NCI-H748 treated with DMSO at 0.1 percent for 48 hours (cell line): ENCODE measurements at regions not wholly inside any gene's neighbourhood (a gene's known extent, or its start where the extent isn't known, plus 50 kb on each side); places are given as distances from the start of the nearest gene placed in this dataset.

Experiments
- DNase-seq: peaks from one replicate; lab custom pipeline; 2025; lab: John Stamatoyannopoulos, UW

GRCh38 chr13:53507741-53508140 lies 479.1 kb downstream of the OLFM4 start:
- DNase-seq, result no peak

DNA sequence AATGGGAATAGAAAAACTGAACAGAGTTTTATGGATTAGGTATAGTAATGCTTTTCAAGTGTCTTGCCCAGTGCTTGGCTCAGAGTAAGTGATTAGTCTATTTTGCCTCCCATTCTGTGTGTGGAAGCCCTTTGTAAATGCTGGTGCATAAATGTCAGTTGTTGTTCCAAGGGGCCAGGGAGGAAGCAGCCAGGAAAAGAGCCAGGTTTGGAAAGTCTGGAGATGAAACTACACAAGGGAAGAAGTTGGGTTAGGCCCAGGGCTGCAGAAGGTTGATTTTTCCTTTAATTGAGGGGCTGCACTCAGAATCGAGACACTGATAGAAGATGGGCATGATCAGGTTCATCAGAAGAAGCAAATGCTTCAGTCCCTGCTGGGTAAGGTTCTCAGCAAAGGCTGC lies 484.0 kb downstream of the OLFM4 start:
- DNase-seq, result no peak

DNA sequence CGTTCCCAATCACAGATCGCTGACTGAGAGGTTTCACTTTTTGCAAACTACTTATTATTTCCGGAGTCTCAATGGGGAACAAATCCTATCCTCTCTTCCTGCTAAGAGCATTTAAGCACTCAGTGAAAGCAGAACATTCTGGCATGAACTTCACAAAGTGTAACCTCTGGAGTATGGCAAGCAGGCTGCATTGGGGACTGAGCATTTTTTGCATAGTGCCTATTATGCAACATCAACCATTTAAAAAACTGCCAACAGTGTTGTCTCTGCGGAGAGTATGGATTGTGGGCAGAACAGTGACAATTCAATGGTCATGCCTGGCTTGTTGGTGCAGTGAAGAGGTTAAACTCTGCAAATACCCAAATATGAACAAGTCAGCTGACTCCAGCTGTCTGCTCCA lies 484.6 kb downstream of the OLFM4 start:
- DNase-seq, result no peak

GRCh38 chr13:53520132-53520531 lies 491.5 kb downstream of the OLFM4 start:
- no peak for DNase-seq

GRCh38 chr13:53522034-53522433 lies 493.4 kb downstream of the OLFM4 start:
- no peak for DNase-seq

DNA sequence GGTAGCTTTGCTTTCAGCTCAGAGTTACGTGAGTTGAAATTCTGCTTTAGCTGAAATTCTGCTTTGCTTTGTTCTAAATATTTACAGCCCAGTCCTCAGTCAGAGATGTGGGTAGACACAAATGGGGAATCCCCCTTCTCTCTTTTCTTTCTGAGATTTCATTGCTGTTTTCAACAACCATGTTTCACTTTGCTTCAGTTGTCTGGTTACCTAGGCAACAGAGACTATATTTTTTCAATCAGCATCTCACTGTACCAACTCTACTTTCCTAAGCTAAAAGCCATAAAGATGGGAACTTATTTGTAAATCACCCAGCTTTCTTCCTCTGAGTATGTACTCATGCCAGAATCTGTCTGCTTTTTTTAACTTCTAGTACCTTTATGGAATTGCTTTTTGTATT lies 509.0 kb downstream of the OLFM4 start:
- DNase-seq, result no peak

GRCh38 chr13:53545340-53545941 lies 516.8 kb downstream of the OLFM4 start:
- no peak for DNase-seq

- DNase-seq, result no peak
Measured at GRCh38 chr13:53560556-53560955, 531.9 kb downstream of the OLFM4 start.

GRCh38 chr13:53562419-53562818 lies 533.8 kb downstream of the OLFM4 start:
- DNase-seq, result no peak

GRCh38 chr13:53568491-53568890 lies 539.9 kb downstream of the OLFM4 start:
- no peak for DNase-seq

DNA sequence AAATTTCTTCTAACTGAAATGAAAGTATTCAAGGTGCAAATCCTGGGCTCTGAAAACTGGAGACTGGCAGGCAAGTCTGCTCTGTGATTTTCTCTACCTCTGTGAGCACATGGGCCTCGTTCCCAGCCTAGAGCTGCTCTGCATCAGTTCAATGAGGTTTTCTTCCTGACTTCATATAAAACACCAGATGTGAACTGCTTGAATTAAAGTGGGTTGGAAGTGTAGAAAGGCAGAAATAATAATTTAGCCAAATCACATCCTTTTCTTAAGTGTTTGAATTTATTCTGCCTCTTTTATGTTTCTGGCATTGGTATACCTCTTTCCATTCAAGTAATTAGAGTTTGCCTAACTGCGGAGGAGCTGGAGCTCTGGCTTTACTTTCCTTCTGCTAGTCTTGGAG lies 540.8 kb downstream of the OLFM4 start:
- no peak for DNase-seq

GRCh38 chr13:53601113-53601512 lies 572.5 kb downstream of the OLFM4 start:
- no peak for DNase-seq

DNA sequence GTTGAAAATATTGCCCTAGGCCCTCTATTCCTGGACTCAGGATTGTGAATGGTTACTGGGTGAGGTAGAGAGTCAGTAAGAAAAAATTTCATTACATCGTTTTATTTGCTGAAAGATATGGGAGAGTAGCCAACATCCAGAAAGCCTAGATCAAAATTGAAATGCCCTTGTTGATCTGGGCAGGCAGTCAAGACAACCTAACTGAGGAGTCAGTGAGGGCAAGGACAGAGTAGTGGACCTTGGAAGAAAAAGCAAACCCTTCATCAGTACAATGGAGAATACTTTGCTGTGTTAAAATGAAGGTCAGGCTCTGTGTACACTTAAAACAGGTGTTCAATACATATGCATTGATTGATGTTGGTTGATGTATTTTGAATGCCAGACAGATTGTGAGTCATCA lies 576.7 kb downstream of the OLFM4 start:
- no peak for DNase-seq

- DNase-seq, result no peak
Measured at GRCh38 chr13:53612200-53612599, 583.6 kb downstream of the OLFM4 start.

GRCh38 chr13:53622456-53622855 lies 593.8 kb downstream of the OLFM4 start:
- no peak for DNase-seq

GRCh38 chr13:53623146-53623545 lies 594.5 kb downstream of the OLFM4 start:
- DNase-seq, result no peak

DNA sequence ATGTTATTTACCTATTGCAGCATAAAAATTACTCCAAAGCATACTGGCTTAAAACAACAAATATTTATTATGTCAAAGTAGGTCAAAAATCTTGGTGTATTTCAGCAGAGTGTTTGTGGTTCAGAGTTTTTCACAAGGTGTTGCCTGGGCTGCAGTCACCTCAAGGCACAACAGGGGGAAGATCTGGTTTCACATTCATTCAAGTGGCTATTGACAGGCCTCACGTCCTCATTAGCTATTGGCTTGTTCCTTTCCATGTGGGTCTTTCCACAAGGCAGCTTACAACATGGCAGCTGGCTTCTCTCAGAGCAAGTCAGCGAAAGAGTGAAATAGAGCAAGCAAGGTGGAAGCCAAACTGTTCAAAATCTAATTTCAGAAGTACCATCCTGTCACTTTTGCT lies 602.9 kb downstream of the OLFM4 start:
- no peak for DNase-seq

DNA sequence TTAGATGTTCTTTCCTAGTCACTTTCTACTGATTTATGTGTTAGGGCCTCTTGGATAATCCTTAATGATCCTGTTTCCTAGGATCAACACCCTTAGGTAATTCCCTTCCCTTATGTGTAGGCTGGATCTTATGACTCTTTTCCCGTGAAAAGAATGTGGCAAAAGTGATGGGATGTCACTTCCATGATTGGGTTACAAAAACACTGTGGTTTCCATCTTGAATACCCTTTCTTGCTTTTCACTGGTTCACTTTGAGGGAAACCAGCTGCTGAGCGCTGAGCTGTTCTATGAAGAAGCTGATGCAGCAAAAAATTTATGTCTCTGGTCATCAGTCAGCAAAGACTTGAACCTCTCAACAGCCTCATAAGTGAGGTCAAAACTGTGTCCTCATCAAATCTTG lies 609.4 kb downstream of the OLFM4 start:
- no peak for DNase-seq

- DNase-seq, result no peak
Measured at GRCh38 chr13:53642306-53642705, 613.7 kb downstream of the OLFM4 start.

GRCh38 chr13:53648673-53649072 lies 620.1 kb downstream of the OLFM4 start:
- no peak for DNase-seq

DNA sequence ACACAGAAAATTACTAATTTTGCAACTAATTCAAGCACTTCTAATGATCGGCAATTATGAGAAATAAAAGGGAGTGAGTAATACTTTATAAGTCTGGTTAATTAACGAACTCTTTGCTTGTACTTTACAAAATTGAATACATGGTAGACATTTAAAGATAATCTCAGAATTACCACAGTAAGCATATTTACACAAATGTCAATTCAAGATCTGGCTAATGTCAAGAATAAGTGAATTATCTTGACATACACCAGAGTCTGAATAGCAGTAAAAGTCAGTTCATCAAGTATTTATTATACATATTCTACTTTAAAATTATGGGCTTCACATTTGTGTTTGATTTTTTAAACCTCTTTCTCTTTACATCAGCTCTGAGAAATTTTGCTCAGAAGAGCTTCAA lies 643.4 kb downstream of the OLFM4 start:
- no peak for DNase-seq

DNA sequence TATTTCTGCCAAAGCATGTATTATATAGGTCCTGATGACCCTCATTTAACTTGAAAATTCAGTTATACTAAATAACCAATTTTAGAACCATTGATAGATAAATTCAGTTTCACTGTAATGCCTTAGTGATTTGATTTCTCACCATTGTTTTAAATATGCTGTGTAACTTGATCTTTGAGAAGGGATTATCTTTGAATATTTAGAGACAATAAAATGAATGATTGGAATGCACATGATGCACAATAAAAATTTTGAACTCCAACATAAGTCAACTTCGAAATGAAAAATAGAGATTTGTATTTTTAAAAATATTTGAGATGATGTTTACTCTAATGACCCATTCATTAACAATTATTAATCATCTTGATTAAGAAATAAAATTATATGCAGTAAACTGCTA lies 654.5 kb downstream of the OLFM4 start:
- no peak for DNase-seq

GRCh38 chr13:53683608-53684007 lies 655.0 kb downstream of the OLFM4 start:
- no peak for DNase-seq

GRCh38 chr13:53691417-53691816 lies 662.8 kb downstream of the OLFM4 start:
- DNase-seq, result no peak
